SU-DHL-6 (cell line): ENCODE measurements at regions not wholly inside any gene's neighbourhood (a gene's known extent, or its start where the extent isn't known, plus 50 kb on each side); places are given as distances from the start of the nearest gene placed in this dataset.

Experiments
- H2AFZ ChIP-seq: fragments of 200-600 bp; sonication (generic); 2 replicates; pipeline ENCODE4 v1.6.1; 2014; ENCODE audit warnings: low read depth, mild to moderate bottlenecking, moderate library complexity, mixed read lengths, antibody characterized with exemption, low read length; ENCODE audit not compliant: severe bottlenecking
- H3F3A ChIP-seq: fragments of 200-600 bp; shearing (Covaris generic); 2 replicates; pipeline ENCODE4 v1.6.0; 2016; ENCODE audit warnings: antibody characterized with exemption, mild to moderate bottlenecking; ENCODE audit not compliant: insufficient read depth
- H3K27ac ChIP-seq: fragments of 200-600 bp; sonication (generic); 2 replicates; pipeline ENCODE4 v1.5.1; 2016; ENCODE audit warnings: low read depth, mild to moderate bottlenecking, low read length, moderate library complexity, mixed read lengths
- H3K27me3 ChIP-seq: fragments of 200-600 bp; sonication (generic), shearing (Covaris generic); 2 replicates; pipeline ENCODE4 v1.6.0; 2014; ENCODE audit warnings: mild to moderate bottlenecking, low read length
- H3K36me3 ChIP-seq: fragments of 200-600 bp; sonication (generic); 2 replicates; pipeline ENCODE4 v1.6.1; 2014; ENCODE audit warnings: mild to moderate bottlenecking, low read length, mixed read lengths
- H3K4me2 ChIP-seq: fragments of 300-600, 200-600 bp; shearing (Covaris generic), sonication (generic); 2 replicates; pipeline ENCODE4 v1.6.0; 2014; ENCODE audit warnings: low read length, low read depth, mild to moderate bottlenecking; ENCODE audit not compliant: poor library complexity, severe bottlenecking
- H3K4me3 ChIP-seq: fragments of 200-600 bp; sonication (generic); 2 replicates; pipeline ENCODE4 v1.5.1; 2014; ENCODE audit warnings: antibody characterized with exemption, low read length, mild to moderate bottlenecking, mixed read lengths; ENCODE audit not compliant: insufficient read depth, poor library complexity, severe bottlenecking
- H3K79me2 ChIP-seq: fragments of 200-600 bp; sonication (generic); 2 replicates; pipeline ENCODE4 v1.6.1; 2014; ENCODE audit warnings: mild to moderate bottlenecking, low read length, moderate library complexity; ENCODE audit not compliant: insufficient read depth
- H3K9ac ChIP-seq: fragments of 200-600 bp; sonication (generic); 2 replicates; pipeline ENCODE4 v1.7.0; 2014; ENCODE audit warnings: mild to moderate bottlenecking, low read length
- H3K9me2 ChIP-seq: fragments of 200-600 bp; sonication (generic); replicated peaks from 2 replicates; pipeline ENCODE4 v1.6.1; 2014; ENCODE audit warnings: low read length; ENCODE audit not compliant: insufficient read depth
- H3K9me3 ChIP-seq: fragments of 200-600 bp; sonication (generic); 2 replicates; pipeline ENCODE4 v1.6.1; 2014; ENCODE audit warnings: low read length, mixed read lengths; ENCODE audit not compliant: insufficient read depth
- H4K20me1 ChIP-seq: fragments of 200-600 bp; sonication (generic); 2 replicates; pipeline ENCODE4 v1.6.1; 2014; ENCODE audit warnings: low read depth, mild to moderate bottlenecking, antibody characterized with exemption, low read length, moderate library complexity, mixed read lengths
- CTCF ChIP-seq: fragments of 200-600 bp; sonication (generic); IDR thresholded peaks from one replicate; pipeline ENCODE4 v1.5.1; 2017; ENCODE audit warnings: antibody characterized with exemption, mild to moderate bottlenecking, low read length, moderate library complexity; ENCODE audit not compliant: insufficient read depth, poor library complexity, severe bottlenecking
- EZH2phosphoT487 ChIP-seq: fragments of 200-600 bp; sonication (generic), shearing (Covaris generic); conservative IDR thresholded peaks from 2 replicates; pipeline ENCODE4 v1.6.1; 2018; ENCODE audit warnings: mild to moderate bottlenecking, antibody characterized with exemption, low read length, moderate library complexity, mixed read lengths

GRCh38 chr9:103152473-103152872, 157.3 kb downstream of the CYLC2 start:
- Histone ChIP-seq H3K4me3 (no peak overlapping the region), H3K79me2 (no peaks in the 10 kb centered on the region), H3K9me3 (no peaks in the 10 kb centered on the region), H2AFZ (no peak overlapping the region), H3K9me2 (no peaks in the 10 kb centered on the region), H3K9ac (no peak overlapping the region), H3K36me3 (no peaks in the 10 kb centered on the region), H3K27ac (no peak overlapping the region), H3K27me3 (no peaks in the 10 kb centered on the region), H3K4me2 (no peak overlapping the region), H3F3A (no peaks in the 10 kb centered on the region), H4K20me1 (no peaks in the 10 kb centered on the region)
- TF ChIP-seq CTCF = no peak
- no peak for TF ChIP-seq EZH2phosphoT487

GRCh38 chr9:103167530-103167929, 172.4 kb downstream of the CYLC2 start:
- no peaks in the 10 kb centered on the region for H3K9me3 ChIP-seq
- H3F3A ChIP-seq = no peaks in the 10 kb centered on the region
- no peaks in the 10 kb centered on the region for H4K20me1 ChIP-seq
- H3K79me2 ChIP-seq = no peaks in the 10 kb centered on the region
- H3K27ac ChIP-seq = no peak overlapping the region
- no peak overlapping the region for H2AFZ ChIP-seq
- no peak overlapping the region for H3K4me3 ChIP-seq
- no peak for TF ChIP-seq EZH2phosphoT487
- no peak for TF ChIP-seq CTCF
- no peak overlapping the region for H3K4me2 ChIP-seq
- H3K9me2 ChIP-seq = no peaks in the 10 kb centered on the region
- no peaks in the 10 kb centered on the region for H3K36me3 ChIP-seq
- no peaks in the 10 kb centered on the region for H3K27me3 ChIP-seq
- no peak overlapping the region for H3K9ac ChIP-seq

GRCh38 chr9:103168254-103168653, 173.1 kb downstream of the CYLC2 start:
- H3K36me3 ChIP-seq = no peaks in the 10 kb centered on the region
- H3F3A ChIP-seq = no peaks in the 10 kb centered on the region
- H3K9ac ChIP-seq = no peak overlapping the region
- no peak overlapping the region for H3K27ac ChIP-seq
- no peaks in the 10 kb centered on the region for H3K27me3 ChIP-seq
- H3K9me2 ChIP-seq = no peaks in the 10 kb centered on the region
- TF ChIP-seq EZH2phosphoT487 = no peak
- TF ChIP-seq CTCF = no peak
- H4K20me1 ChIP-seq = no peaks in the 10 kb centered on the region
- H3K4me3 ChIP-seq = no peak overlapping the region
- no peaks in the 10 kb centered on the region for H3K9me3 ChIP-seq
- H2AFZ ChIP-seq = no peak overlapping the region
- H3K79me2 ChIP-seq = no peaks in the 10 kb centered on the region
- H3K4me2 ChIP-seq = no peak overlapping the region
